PC-9 (cell line): ENCODE measurements at regions not wholly inside any gene's neighbourhood (a gene's known extent, or its start where the extent isn't known, plus 50 kb on each side); places are given as distances from the start of the nearest gene placed in this dataset.

Source experiments
- EZH2 ChIP-seq: fragments of 200-600 bp; sonication (generic); IDR thresholded peaks from 2 replicates; pipeline ENCODE4 v1.8.0; 2017; ENCODE audit warnings: antibody characterized with exemption, low read depth
- TF ChIP-seq, protein P1 (sequence below): fragments of 200-600 bp; sonication (generic); conservative IDR thresholded peaks from 2 replicates; pipeline ENCODE4 v1.6.1; 2017; ENCODE audit warnings: mixed run types, antibody characterized with exemption, mild to moderate bottlenecking, moderate library complexity

DNA sequence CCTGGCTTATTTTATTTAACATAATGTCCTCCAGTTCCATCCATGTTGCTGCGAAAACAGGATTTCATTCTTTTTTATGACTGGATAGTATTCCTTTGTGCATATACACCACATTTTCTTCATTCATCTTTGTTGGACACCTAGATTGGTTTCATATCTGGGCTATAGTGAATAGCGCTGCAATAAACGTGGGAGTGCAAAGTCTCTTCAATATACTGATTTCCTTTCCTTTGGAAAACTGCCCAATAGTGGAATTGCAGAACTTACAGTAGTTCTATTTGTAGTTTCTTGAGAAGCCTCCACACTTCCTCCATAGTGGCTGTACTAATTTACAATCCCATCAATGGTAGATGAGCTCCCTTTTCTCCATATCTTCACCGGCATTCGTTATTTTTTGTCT, 72.5 kb upstream of the KLHL25 start:
- TF ChIP-seq, protein P1, sequence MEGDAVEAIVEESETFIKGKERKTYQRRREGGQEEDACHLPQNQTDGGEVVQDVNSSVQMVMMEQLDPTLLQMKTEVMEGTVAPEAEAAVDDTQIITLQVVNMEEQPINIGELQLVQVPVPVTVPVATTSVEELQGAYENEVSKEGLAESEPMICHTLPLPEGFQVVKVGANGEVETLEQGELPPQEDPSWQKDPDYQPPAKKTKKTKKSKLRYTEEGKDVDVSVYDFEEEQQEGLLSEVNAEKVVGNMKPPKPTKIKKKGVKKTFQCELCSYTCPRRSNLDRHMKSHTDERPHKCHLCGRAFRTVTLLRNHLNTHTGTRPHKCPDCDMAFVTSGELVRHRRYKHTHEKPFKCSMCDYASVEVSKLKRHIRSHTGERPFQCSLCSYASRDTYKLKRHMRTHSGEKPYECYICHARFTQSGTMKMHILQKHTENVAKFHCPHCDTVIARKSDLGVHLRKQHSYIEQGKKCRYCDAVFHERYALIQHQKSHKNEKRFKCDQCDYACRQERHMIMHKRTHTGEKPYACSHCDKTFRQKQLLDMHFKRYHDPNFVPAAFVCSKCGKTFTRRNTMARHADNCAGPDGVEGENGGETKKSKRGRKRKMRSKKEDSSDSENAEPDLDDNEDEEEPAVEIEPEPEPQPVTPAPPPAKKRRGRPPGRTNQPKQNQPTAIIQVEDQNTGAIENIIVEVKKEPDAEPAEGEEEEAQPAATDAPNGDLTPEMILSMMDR, result no peak
- no peak for TF ChIP-seq EZH2
